ENCODE measurements at regions not wholly inside any gene's neighbourhood (a gene's known extent, or its start where the extent isn't known, plus 50 kb on each side); places are given as distances from the start of the nearest gene placed in this dataset.

GRCh38 chr11:112368381-112368780 is 107.7 kb upstream of the PLET1 start:
- CTCF ChIA-PET, result interaction anchor here (1.0 kb wide), 1 partner anchor 80 kb away, joined by 3 read pairs; no protein-coding TSS in a partner anchor

GRCh38 chr11:112369374-112369773 is 108.7 kb upstream of the PLET1 start:
- peaks cover 3% of the 10 kb centered on the region for H3K9me3 Mint-ChIP-seq
- no peaks in the 10 kb centered on the region for H3K36me3 Mint-ChIP-seq
- no peak overlapping the region for H3K4me3 Mint-ChIP-seq
- CTCF ChIA-PET, result interaction anchor here (1.0 kb wide), 1 partner anchor 81 kb away, joined by 3 read pairs; no protein-coding TSS in a partner anchor
- no peaks in the 10 kb centered on the region for H3K4me1 Mint-ChIP-seq
- DNase-seq, result no peak
- H3K27me3 Mint-ChIP-seq, result peaks cover 4% of the 10 kb centered on the region
- H3K27ac Mint-ChIP-seq, result no peak overlapping the region

More at GRCh38 chr11:112368381-112368780, 107.7 kb upstream of the PLET1 start:
- Mint-ChIP-seq H3K27me3 (peaks cover 4% of the 10 kb centered on the region), H3K4me1 (no peaks in the 10 kb centered on the region), H3K36me3 (no peaks in the 10 kb centered on the region), H3K4me3 (no peak overlapping the region), H3K27ac (no peak overlapping the region), H3K9me3 (peaks cover 3% of the 10 kb centered on the region)
- no peak for DNase-seq

GRCh38 chr11:112369916-112370315 is 109.3 kb upstream of the PLET1 start:
- CTCF ChIA-PET, result no interaction called here
- no peak overlapping the region for H3K4me3 Mint-ChIP-seq
- peaks cover 3% of the 10 kb centered on the region for H3K9me3 Mint-ChIP-seq
- no peak overlapping the region for H3K27ac Mint-ChIP-seq
- DNase-seq, result no peak
- H3K36me3 Mint-ChIP-seq, result no peaks in the 10 kb centered on the region
- H3K4me1 Mint-ChIP-seq, result no peaks in the 10 kb centered on the region
- H3K27me3 Mint-ChIP-seq, result peaks cover 4% of the 10 kb centered on the region

- H3K27me3 Mint-ChIP-seq, result peaks cover 4% of the 10 kb centered on the region
- H3K9me3 Mint-ChIP-seq, result peaks cover 3% of the 10 kb centered on the region
- no peaks in the 10 kb centered on the region for H3K36me3 Mint-ChIP-seq
- no peak overlapping the region for H3K4me3 Mint-ChIP-seq
- CTCF ChIA-PET, result no interaction called here
- no peak for DNase-seq
- no peak overlapping the region for H3K27ac Mint-ChIP-seq
- H3K4me1 Mint-ChIP-seq, result no peaks in the 10 kb centered on the region
These were observed 114.0 kb upstream of the PLET1 start for GRCh38 chr11:112374486-112375140.

GRCh38 chr11:112377946-112378345 is 117.3 kb upstream of the PLET1 start:
- no peaks in the 10 kb centered on the region for H3K36me3 Mint-ChIP-seq
- H3K4me1 Mint-ChIP-seq, result no peaks in the 10 kb centered on the region
- no peak overlapping the region for H3K4me3 Mint-ChIP-seq
- no peak for DNase-seq
- H3K9me3 Mint-ChIP-seq, result peaks cover under 1% of the 10 kb centered on the region
- CTCF ChIA-PET, result no interaction called here
- no peak overlapping the region for H3K27ac Mint-ChIP-seq
- H3K27me3 Mint-ChIP-seq, result no peaks in the 10 kb centered on the region

GRCh38 chr11:112380464-112380863 is 119.8 kb upstream of the PLET1 start:
- Mint-ChIP-seq H3K4me1 (no peaks in the 10 kb centered on the region), H3K4me3 (no peak overlapping the region), H3K36me3 (no peaks in the 10 kb centered on the region), H3K27ac (no peak overlapping the region), H3K27me3 (no peaks in the 10 kb centered on the region), H3K9me3 (no peaks in the 10 kb centered on the region)
- CTCF ChIA-PET, result no interaction called here
- DNase-seq, result no peak

- H3K4me1 Mint-ChIP-seq, result no peaks in the 10 kb centered on the region
- no peak overlapping the region for H3K27ac Mint-ChIP-seq
- DNase-seq, result no peak
- H3K27me3 Mint-ChIP-seq, result no peaks in the 10 kb centered on the region
- H3K36me3 Mint-ChIP-seq, result no peaks in the 10 kb centered on the region
- H3K9me3 Mint-ChIP-seq, result no peaks in the 10 kb centered on the region
- no peak overlapping the region for H3K4me3 Mint-ChIP-seq
- CTCF ChIA-PET, result no interaction called here
These were observed 120.9 kb upstream of the PLET1 start for GRCh38 chr11:112381578-112381977.

- Mint-ChIP-seq H3K4me3 (no peak overlapping the region), H3K27me3 (no peaks in the 10 kb centered on the region), H3K4me1 (no peaks in the 10 kb centered on the region), H3K27ac (no peak overlapping the region), H3K36me3 (no peaks in the 10 kb centered on the region), H3K9me3 (no peaks in the 10 kb centered on the region)
- DNase-seq, result no peak
- CTCF ChIA-PET, result no interaction called here
These were observed 121.9 kb upstream of the PLET1 start for GRCh38 chr11:112382561-112382960.

GRCh38 chr11:112388496-112388895 is 127.8 kb upstream of the PLET1 start:
- CTCF ChIA-PET, result no interaction called here
- Mint-ChIP-seq H3K4me3 (no peak overlapping the region), H3K4me1 (no peaks in the 10 kb centered on the region), H3K36me3 (no peaks in the 10 kb centered on the region), H3K27ac (no peak overlapping the region), H3K9me3 (peaks cover 4% of the 10 kb centered on the region), H3K27me3 (no peaks in the 10 kb centered on the region)
- no peak for DNase-seq

GRCh38 chr11:112391086-112391485 is 130.4 kb upstream of the PLET1 start:
- Mint-ChIP-seq H3K27me3 (no peaks in the 10 kb centered on the region), H3K36me3 (no peaks in the 10 kb centered on the region)
- CTCF ChIA-PET, result no interaction called here

GRCh38 chr11:112392904-112393303 is 132.2 kb upstream of the PLET1 start:
- no peak overlapping the region for H3K4me3 Mint-ChIP-seq
- CTCF ChIA-PET, result no interaction called here
- DNase-seq, result no peak
- H3K4me1 Mint-ChIP-seq, result no peaks in the 10 kb centered on the region
- H3K27me3 Mint-ChIP-seq, result no peaks in the 10 kb centered on the region
- H3K27ac Mint-ChIP-seq, result no peak overlapping the region
- no peaks in the 10 kb centered on the region for H3K36me3 Mint-ChIP-seq
- peaks cover 4% of the 10 kb centered on the region for H3K9me3 Mint-ChIP-seq

More at GRCh38 chr11:112391086-112391485, 130.4 kb upstream of the PLET1 start:
- Mint-ChIP-seq H3K4me3 (no peak overlapping the region), H3K9me3 (peaks cover 4% of the 10 kb centered on the region), H3K27ac (no peak overlapping the region), H3K4me1 (no peaks in the 10 kb centered on the region)
- no peak for DNase-seq

GRCh38 chr11:112394304-112394703 is 133.6 kb upstream of the PLET1 start:
- Mint-ChIP-seq H3K4me3 (no peak overlapping the region), H3K36me3 (no peaks in the 10 kb centered on the region), H3K27ac (no peak overlapping the region), H3K27me3 (no peaks in the 10 kb centered on the region), H3K4me1 (no peaks in the 10 kb centered on the region), H3K9me3 (no peaks in the 10 kb centered on the region)
- CTCF ChIA-PET, result no interaction called here
- no peak for DNase-seq

GRCh38 chr11:112396076-112396475 is 135.4 kb upstream of the PLET1 start:
- no peaks in the 10 kb centered on the region for H3K36me3 Mint-ChIP-seq
- H3K4me3 Mint-ChIP-seq, result no peak overlapping the region
- no peaks in the 10 kb centered on the region for H3K4me1 Mint-ChIP-seq
- CTCF ChIA-PET, result no interaction called here
- H3K9me3 Mint-ChIP-seq, result no peaks in the 10 kb centered on the region
- DNase-seq, result no peak
- H3K27me3 Mint-ChIP-seq, result no peaks in the 10 kb centered on the region
- no peak overlapping the region for H3K27ac Mint-ChIP-seq

- Mint-ChIP-seq H3K4me3 (no peak overlapping the region), H3K36me3 (no peaks in the 10 kb centered on the region), H3K9me3 (no peaks in the 10 kb centered on the region), H3K4me1 (no peaks in the 10 kb centered on the region), H3K27me3 (no peaks in the 10 kb centered on the region), H3K27ac (no peak overlapping the region)
- CTCF ChIA-PET, result no interaction called here
- no peak for DNase-seq
These were observed 138.3 kb upstream of the PLET1 start for GRCh38 chr11:112398798-112399478.

- no peak overlapping the region for H3K4me3 Mint-ChIP-seq
- H3K36me3 Mint-ChIP-seq, result no peaks in the 10 kb centered on the region
- no peak for DNase-seq
- no peaks in the 10 kb centered on the region for H3K9me3 Mint-ChIP-seq
- CTCF ChIA-PET, result no interaction called here
- H3K27ac Mint-ChIP-seq, result no peak overlapping the region
- H3K4me1 Mint-ChIP-seq, result no peaks in the 10 kb centered on the region
- no peaks in the 10 kb centered on the region for H3K27me3 Mint-ChIP-seq
These were observed 139.9 kb upstream of the PLET1 start for GRCh38 chr11:112400476-112401014.

Data from activated naive CD4-positive, alpha-beta T cell treated with anti-CD3 and anti-CD28 coated beads, Interleukin-2, amount 10 ng/mL, durations not matched to agents 7 days and 5 days (primary cell).